ENCODE measurements at regions not wholly inside any gene's neighbourhood (a gene's known extent, or its start where the extent isn't known, plus 50 kb on each side); places are given as distances from the start of the nearest gene placed in this dataset.

- TF ChIP-seq CUX1 (CRISPR knock-in tag; IDR thresholded peaks at IDR 0.05) (no peak), HIVEP1 (CRISPR knock-in tag; IDR thresholded peaks at IDR 0.05) (no peak), ZBTB5 (IDR thresholded peaks at IDR 0.05) (no peak), GTF2E2 (tag; IDR thresholded peaks at IDR 0.05) (no peak), POLR3A (IDR thresholded peaks at IDR 0.05; ENCODE audit: borderline replicate concordance, extremely low read depth, insufficient read depth, insufficient read length) (no peak)
- TF ChIP-seq, protein P1, sequence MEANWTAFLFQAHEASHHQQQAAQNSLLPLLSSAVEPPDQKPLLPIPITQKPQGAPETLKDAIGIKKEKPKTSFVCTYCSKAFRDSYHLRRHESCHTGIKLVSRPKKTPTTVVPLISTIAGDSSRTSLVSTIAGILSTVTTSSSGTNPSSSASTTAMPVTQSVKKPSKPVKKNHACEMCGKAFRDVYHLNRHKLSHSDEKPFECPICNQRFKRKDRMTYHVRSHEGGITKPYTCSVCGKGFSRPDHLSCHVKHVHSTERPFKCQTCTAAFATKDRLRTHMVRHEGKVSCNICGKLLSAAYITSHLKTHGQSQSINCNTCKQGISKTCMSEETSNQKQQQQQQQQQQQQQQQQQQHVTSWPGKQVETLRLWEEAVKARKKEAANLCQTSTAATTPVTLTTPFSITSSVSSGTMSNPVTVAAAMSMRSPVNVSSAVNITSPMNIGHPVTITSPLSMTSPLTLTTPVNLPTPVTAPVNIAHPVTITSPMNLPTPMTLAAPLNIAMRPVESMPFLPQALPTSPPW (CRISPR knock-in tag; IDR thresholded peaks at IDR 0.05) = no peak
- TF ChIP-seq, protein P2, sequence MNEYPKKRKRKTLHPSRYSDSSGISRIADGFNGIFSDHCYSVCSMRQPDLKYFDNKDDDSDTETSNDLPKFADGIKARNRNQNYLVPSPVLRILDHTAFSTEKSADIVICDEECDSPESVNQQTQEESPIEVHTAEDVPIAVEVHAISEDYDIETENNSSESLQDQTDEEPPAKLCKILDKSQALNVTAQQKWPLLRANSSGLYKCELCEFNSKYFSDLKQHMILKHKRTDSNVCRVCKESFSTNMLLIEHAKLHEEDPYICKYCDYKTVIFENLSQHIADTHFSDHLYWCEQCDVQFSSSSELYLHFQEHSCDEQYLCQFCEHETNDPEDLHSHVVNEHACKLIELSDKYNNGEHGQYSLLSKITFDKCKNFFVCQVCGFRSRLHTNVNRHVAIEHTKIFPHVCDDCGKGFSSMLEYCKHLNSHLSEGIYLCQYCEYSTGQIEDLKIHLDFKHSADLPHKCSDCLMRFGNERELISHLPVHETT (CRISPR knock-in tag; conservative IDR thresholded peaks at IDR 0.05 in 1 of 2, IDR thresholded peaks at IDR 0.05 in 1 of 2) = no peak
Measured at GRCh38 chr12:46886541-46887041, 60.8 kb upstream of the SLC38A4 start (continued).

Data from K562 (cell line).